ENCODE measurements at regions not wholly inside any gene's neighbourhood (a gene's known extent, or its start where the extent isn't known, plus 50 kb on each side); places are given as distances from the start of the nearest gene placed in this dataset.

GRCh38 chr15:47950447-47950846 is 170.3 kb upstream of the SLC24A5 start:
- DNase-seq (ENCODE audit: low spot score in 2 of 2): no peak
- H3K27ac ChIP-seq: no peak overlapping the region
- no peak overlapping the region for H3K4me3 ChIP-seq
- TF ChIP-seq EP300 (IDR thresholded peaks at IDR 0.05): no peak
- no peak for TF ChIP-seq POLR2A (IDR thresholded peaks at IDR 0.05)
- no peak for TF ChIP-seq CTCF (IDR thresholded peaks at IDR 0.05)
- TF ChIP-seq POLR2AphosphoS5 (IDR thresholded peaks at IDR 0.05): no peak
- 87% methylated on average over 2 of the region's 2 CpGs for WGBS
- peaks cover 3% of the 10 kb centered on the region for H3K27me3 ChIP-seq
- H3K36me3 ChIP-seq: no peaks in the 10 kb centered on the region
- no peaks in the 10 kb centered on the region for H3K9me3 ChIP-seq
- H3K4me1 ChIP-seq: no peaks in the 10 kb centered on the region

GRCh38 chr15:47951781-47952180 is 169.0 kb upstream of the SLC24A5 start:
- Histone ChIP-seq H3K9me3 (no peaks in the 10 kb centered on the region), H3K4me1 (no peaks in the 10 kb centered on the region), H3K36me3 (no peaks in the 10 kb centered on the region), H3K27me3 (no peaks in the 10 kb centered on the region), H3K4me3 (no peak overlapping the region), H3K27ac (no peak overlapping the region)
- WGBS: 82% methylated on average over 2 of the region's 2 CpGs
- no peak for DNase-seq (ENCODE audit: low spot score in 2 of 2)
- TF ChIP-seq EP300 (IDR thresholded peaks at IDR 0.05) (no peak), CTCF (IDR thresholded peaks at IDR 0.05) (no peak), POLR2AphosphoS5 (IDR thresholded peaks at IDR 0.05) (no peak), POLR2A (IDR thresholded peaks at IDR 0.05) (no peak)

- 61% methylated on average over 3 of the region's 3 CpGs for WGBS
- Histone ChIP-seq H3K4me3 (no peak overlapping the region), H3K36me3 (no peaks in the 10 kb centered on the region), H3K9me3 (no peaks in the 10 kb centered on the region), H3K4me1 (no peaks in the 10 kb centered on the region), H3K27ac (no peak overlapping the region), H3K27me3 (no peaks in the 10 kb centered on the region)
- TF ChIP-seq POLR2AphosphoS5 (IDR thresholded peaks at IDR 0.05) (no peak), CTCF (IDR thresholded peaks at IDR 0.05) (no peak), POLR2A (IDR thresholded peaks at IDR 0.05) (no peak), EP300 (IDR thresholded peaks at IDR 0.05) (no peak)
- DNase-seq (ENCODE audit: low spot score in 2 of 2): no peak
These were observed 166.6 kb upstream of the SLC24A5 start for GRCh38 chr15:47954196-47954595.

- Histone ChIP-seq H3K9me3 (no peaks in the 10 kb centered on the region), H3K4me1 (no peaks in the 10 kb centered on the region), H3K36me3 (no peaks in the 10 kb centered on the region), H3K27ac (no peak overlapping the region), H3K27me3 (no peaks in the 10 kb centered on the region), H3K4me3 (no peak overlapping the region)
- TF ChIP-seq CTCF (IDR thresholded peaks at IDR 0.05) (no peak), EP300 (IDR thresholded peaks at IDR 0.05) (no peak), POLR2A (IDR thresholded peaks at IDR 0.05) (no peak), POLR2AphosphoS5 (IDR thresholded peaks at IDR 0.05) (no peak)
- WGBS: 82% methylated on average over 4 of the region's 4 CpGs
- DNase-seq (ENCODE audit: low spot score in 2 of 2): no peak
These were observed 165.8 kb upstream of the SLC24A5 start for GRCh38 chr15:47955021-47955420.

- 71% methylated on average over 5 of the region's 5 CpGs for WGBS
- TF ChIP-seq CTCF (IDR thresholded peaks at IDR 0.05) (no peak), POLR2AphosphoS5 (IDR thresholded peaks at IDR 0.05) (no peak), POLR2A (IDR thresholded peaks at IDR 0.05) (no peak), EP300 (IDR thresholded peaks at IDR 0.05) (no peak)
- Histone ChIP-seq H3K9me3 (no peaks in the 10 kb centered on the region), H3K4me1 (peaks cover 5% of the 10 kb centered on the region), H3K4me3 (no peak overlapping the region), H3K27ac (no peak overlapping the region), H3K27me3 (peaks cover 4% of the 10 kb centered on the region), H3K36me3 (no peaks in the 10 kb centered on the region)
- no peak for DNase-seq (ENCODE audit: low spot score in 2 of 2)
These were observed 161.0 kb upstream of the SLC24A5 start for GRCh38 chr15:47959617-47960413.

Data from suprapubic skin (tissue), 4 donors.